Neural progenitor cell (in vitro differentiated cells): ENCODE measurements at regions not wholly inside any gene's neighbourhood (a gene's known extent, or its start where the extent isn't known, plus 50 kb on each side); places are given as distances from the start of the nearest gene placed in this dataset.

Experiments
- EZH2 ChIP-seq: fragments of 200-600 bp; sonication (generic); IDR thresholded peaks from 2 replicates; pipeline ENCODE4 v1.6.1; 2017; ENCODE audit warnings: antibody characterized with exemption, mild to moderate bottlenecking, moderate library complexity
- TF ChIP-seq, protein P1 (sequence below): fragments of 200-600 bp; sonication (generic); IDR thresholded peaks from 2 replicates; pipeline ENCODE4 v1.5.1; 2017; ENCODE audit warnings: antibody characterized with exemption, mild to moderate bottlenecking

DNA sequence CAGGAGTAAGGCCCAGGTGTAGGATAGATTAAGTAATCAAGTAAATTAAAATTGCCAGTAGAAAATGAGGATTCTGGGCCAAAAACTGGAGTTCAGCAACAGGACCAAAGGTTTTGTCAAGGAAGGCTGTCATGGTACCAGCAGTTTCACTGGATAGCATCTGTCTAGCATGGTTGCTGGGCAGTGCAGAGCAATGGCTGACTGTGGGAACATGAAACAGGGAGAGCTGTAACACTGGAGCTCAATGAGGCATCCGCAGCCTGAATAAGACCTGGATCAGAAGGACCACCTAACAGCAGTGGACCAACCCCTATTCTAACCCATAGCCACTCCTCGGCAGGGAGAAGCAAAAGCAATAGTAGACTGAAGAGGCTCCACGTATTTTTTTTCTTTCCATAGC is 132.4 kb downstream of the ATOH1 start:
- TF ChIP-seq, protein P1, sequence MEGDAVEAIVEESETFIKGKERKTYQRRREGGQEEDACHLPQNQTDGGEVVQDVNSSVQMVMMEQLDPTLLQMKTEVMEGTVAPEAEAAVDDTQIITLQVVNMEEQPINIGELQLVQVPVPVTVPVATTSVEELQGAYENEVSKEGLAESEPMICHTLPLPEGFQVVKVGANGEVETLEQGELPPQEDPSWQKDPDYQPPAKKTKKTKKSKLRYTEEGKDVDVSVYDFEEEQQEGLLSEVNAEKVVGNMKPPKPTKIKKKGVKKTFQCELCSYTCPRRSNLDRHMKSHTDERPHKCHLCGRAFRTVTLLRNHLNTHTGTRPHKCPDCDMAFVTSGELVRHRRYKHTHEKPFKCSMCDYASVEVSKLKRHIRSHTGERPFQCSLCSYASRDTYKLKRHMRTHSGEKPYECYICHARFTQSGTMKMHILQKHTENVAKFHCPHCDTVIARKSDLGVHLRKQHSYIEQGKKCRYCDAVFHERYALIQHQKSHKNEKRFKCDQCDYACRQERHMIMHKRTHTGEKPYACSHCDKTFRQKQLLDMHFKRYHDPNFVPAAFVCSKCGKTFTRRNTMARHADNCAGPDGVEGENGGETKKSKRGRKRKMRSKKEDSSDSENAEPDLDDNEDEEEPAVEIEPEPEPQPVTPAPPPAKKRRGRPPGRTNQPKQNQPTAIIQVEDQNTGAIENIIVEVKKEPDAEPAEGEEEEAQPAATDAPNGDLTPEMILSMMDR = no peak
- TF ChIP-seq EZH2 = no peak
